Medulla oblongata (tissue), 1 donor: ENCODE measurements at regions not wholly inside any gene's neighbourhood (a gene's known extent, or its start where the extent isn't known, plus 50 kb on each side); places are given as distances from the start of the nearest gene placed in this dataset.
A peak's percentile ranks its signal among the peaks of the same experiment; 100 is the strongest.
"Not testable (repeated sequence)": the region's sequence is repeated elsewhere in the genome, so short reads cannot be mapped to it uniquely, and the experiment has no call there.

Source experiments
- DNase-seq: peaks from one replicate; pipeline ENCODE4 v3.0.0-alpha.2; 2015; ENCODE audit errors: extremely low spot score

DNA sequence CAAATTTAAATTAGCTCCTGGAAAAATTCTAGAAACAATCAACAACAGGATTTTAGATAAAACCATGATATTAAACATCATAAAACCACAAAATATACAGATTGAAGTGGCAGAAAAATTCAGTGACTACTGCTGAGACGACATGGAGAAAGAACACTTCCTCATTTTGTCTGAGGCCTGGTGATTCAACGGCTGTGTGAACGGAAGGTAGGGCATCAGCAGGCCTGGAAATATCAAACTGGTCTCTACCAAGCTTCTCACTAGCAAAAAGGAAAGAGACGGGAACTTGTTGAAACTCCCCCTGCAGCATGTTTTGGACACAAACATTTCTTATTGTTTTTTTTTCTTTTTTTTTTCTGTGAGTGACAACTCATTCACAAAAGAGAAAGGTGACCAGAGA, 58.0 kb upstream of the AHI1 start:
- peak; percentile 15 for DNase-seq

DNA sequence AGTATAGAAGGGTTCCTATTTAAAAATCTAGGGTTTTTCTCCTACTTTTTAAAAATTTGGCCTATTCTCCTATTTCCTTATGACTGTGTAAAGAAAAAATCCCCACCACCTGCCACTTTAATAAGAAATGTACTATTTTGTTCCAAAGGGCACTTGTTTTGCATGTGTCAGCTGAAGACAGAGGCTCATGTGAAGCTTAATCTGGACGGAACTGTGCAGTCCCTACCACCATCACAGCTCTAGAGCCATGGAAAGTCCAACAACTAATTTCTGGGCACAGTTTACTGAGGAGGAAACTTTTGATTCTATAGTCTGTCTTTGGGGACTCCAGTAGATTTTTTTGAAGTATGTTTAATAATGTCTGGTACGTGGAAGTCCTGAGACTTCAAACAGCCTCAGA, 60.0 kb upstream of the AHI1 start:
- no peak for DNase-seq

DNA sequence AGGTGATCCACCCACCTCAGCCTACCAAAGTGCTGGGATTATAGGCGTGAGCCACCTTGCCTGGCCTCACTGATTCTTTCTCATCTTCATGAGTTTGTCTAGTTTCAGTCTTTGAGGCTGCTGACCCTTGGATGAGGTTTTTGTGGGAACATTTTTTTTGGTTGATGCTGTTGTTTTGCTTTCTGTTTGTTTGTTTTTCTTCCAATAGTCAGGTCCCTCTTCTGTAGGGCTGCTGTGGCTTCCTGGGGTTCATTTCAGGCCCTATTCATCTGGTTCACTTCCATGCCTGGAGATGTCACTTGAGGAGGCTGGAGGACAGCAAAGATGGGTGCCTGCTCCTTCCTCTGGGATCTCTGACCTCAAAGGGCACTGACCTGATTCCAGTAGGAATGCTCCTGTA, 68.1 kb upstream of the AHI1 start:
- not testable (repeated sequence) for DNase-seq

DNA sequence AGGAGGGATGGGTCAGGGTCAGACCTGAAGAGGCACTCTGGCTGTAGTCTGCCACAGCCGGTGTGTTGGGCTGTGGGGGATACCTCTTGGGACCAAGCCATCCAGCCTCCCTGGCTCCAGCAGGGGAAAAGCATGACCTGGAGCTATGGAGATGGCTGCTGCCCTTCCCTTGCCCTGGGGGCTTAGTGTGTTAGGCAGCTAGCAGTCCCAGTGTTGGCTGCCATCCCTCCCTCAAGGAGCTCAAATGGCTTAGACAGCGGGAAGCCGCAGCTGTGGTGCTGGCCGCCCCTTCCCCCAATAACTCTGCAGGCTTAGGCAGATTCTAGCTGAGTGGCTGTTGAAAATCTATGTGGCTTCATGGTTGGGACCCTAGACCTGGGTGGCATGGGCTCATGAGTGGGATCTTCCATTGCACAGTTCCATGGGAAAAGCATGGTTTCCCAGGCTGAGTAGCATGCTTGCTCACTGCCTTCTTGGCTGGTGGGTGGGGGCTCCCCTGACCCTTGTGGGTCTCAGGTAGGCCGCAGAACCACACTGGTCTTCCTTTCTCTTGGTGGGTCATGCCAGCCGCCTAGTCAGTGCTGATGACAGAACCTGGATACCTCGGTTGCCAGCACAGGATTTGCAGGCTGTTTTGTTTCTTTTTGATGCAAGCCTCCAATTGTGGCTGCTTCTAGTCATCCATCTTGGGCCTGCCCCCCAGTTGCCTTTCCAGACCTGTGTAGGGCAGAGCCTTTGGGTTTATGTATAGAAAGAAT, 69.0 kb upstream of the AHI1 start:
- DNase-seq: no peak

DNA sequence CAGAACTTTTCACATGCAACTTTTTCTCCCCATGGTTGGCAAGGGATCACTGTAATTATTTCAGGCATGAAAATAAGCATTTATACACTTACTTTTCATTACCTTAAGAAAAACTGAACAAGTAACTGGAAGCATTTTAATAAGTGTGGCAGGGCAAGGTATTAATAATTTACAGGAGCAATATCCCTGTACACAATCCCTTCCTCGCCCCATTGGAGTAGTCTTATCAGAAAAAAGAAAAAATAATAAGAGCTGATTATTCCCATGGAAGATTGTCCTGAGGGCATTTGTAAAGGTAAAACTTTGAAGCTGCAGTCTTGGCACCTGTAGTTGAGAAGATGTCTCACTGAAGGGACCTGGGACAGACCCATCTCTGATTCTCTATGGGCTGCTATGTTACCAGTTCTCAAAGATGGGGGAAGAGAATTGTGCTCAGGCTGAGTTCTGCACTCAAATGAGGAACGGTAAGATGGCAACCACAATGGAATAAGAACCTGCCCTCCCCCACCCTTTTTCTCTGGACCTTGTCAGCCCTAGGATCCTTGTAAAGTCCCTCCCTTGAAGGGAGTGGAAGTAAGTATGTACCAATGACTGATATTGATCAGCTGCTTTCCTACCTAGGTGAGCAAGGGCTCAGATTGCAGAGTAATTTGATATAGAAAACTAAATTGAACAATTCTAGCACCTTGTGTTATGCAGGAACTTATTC, 70.0 kb upstream of the AHI1 start:
- DNase-seq: no peak

DNA sequence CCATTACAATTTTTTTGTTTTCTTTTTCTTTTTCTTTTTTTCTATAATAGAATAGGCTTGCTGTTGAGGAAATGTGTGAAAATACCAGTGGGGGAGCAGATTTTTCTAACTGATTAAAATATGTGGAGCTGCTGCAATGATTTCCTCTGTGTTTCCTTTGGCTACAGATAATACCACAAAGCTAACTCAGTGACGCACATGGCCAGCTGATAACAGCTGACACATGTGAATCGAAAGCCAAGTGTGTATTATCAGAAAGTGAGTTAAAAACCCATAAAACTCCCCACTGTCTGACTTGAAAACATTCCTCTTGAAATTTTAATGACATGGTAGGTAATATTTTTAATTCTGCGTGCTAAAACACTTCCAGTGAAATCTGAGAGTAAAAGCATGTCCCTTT, 70.8 kb upstream of the AHI1 start:
- DNase-seq: peak; percentile 12

DNA sequence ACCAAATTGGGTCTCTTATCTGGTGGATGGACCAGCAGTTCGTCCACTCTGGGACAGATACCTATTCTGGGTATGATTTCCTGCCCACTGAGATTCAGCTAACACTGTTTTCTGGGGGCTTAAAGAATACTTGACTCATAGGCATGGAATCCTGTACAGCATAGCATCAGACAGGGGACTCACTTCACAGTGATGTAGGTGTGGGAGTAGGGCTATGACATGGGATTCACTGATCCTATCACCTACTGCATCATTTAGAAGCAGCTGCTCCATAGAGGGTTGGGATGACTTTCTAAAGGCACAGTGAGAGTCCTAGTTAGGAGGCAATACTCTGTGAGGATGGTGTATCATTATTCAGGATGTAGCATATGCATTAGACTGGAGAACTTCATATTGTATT, 74.5 kb upstream of the AHI1 start:
- DNase-seq: no peak

DNA sequence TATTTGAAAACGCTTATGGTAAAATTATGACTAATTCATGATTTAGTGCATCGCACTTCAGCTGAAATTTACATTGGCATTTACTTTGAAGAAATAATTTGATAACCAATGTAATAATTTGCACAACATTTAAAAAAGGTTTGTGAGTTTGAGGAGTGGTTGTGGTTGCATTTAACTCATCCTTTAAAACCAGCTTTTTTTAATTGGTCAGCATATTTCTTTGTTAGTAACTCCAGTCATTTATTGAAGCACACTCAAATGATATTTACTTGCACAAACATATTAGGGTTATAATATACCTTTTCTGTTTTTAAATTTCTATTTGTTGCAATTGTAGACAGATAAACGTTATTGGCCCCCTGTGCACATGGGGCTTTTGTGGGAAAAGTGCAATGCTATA, 78.1 kb upstream of the AHI1 start:
- no peak for DNase-seq

DNA sequence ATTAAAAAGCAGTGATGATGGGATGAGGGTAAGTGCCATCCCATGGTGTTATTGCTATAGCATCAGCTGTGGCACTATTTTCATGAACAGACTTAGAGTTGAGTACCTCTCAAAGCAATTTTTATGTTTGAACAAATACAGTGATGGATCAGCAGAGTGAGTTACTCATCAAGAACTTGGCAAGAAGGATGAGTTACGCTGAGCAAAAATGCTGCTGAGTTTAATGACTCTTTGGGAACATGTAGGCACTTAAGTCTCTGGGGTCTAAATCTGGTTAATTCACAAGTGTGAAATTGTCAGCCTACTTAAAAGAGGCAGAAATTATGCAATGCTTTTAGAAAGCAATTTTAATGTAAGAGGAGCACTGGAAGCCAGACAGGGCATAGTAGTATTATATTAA, 78.5 kb upstream of the AHI1 start:
- DNase-seq: no peak

DNA sequence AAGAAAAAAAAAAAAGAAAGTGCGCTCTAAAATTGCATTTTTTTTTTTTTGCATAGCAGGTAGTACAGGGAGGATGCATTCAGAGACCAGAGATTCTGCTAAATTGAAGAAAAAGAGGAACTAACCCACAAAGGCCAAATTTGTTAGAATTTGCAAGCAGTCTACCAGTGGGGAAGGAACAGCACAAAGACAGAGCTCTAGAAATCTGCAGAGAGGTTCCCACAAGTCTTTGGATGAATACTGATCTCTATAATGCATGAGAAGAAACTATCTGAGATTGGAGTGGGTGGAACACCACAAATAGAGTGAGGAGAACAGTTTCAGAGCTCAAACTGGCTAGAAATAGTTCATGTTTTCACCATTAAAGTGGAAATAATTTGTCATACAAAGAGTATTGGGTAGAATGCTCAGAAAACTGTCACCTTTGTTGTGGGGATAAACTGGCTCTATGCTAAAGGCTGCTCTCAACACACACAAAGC, 79.6 kb upstream of the AHI1 start:
- DNase-seq: no peak

DNA sequence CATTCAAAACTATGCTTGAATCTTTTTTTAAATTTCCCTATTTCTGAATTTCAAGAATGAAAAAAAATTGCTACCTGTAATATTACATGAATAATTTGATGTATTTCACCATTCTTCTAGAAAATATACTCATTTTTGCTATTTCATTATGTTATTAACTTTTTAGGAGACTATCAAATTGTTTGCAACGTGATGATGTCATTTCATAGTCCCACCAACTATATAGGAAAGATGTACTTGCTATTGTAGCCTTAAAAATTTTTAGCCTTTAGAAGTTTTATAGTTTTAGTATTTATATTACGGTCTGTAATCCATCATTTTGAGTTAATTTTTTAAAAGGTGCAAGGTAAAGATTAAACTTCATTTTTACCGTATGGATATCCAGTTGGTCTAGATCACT, 81.4 kb upstream of the AHI1 start:
- no peak for DNase-seq

DNA sequence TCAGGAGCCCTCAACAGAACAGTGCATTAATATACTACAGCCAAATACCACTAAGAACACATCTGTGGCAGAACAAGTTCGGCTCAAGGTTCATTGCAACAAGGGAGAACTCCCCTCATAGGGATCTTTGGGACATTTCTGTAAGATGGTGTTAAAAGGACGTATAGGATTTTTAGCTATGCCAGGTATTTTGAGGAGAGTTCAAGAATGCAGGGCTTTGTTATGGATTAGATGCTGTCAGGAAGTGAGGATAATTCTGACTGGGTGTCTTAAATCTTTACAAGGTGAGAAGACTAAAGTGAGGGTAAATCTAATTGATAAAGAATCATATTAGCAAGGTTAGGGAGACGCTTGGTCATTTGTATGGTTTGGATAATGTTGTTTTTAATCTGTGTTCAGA, 83.7 kb upstream of the AHI1 start:
- no peak for DNase-seq

DNA sequence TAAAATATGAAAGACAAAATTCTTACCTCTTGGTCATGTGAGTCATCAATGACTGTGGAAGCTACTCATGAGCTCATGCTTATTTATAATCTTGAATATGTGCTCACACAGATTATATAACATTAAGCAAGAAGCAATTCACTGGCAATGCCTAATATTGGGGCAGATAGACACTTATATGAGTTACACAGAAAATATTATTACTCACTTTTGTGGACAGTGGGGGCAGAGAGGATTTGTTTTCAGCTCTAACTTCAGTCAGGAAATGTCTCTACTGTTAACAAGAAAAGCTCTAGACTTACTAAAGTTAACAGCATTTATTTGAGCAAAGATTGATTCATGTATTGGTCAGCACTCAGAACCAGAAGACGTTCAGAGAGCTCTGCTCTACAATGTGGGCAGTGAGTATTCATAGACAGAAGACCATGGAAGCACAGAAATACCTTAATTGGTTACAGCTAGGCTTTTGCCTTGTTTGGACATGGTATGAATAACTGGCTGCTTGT, 85.8 kb upstream of the AHI1 start:
- no peak for DNase-seq

DNA sequence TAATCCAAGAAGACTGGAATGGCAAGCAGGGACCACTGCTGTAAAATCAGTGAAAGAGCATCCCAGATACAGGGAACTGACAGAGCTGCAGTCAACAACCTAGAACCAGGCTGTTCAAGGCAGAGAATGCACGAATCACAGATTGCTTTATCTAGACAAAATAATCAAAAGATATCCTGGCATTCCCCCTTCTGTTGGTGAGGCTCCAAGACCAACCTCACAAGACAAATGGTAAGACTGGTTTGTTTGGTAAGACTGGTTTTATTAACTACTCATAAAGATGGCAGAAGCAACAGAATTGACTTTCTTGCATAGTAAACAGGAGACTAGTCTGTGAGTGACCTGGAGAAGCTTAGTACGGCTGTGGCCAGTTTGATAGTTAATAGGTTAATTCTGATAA, 88.8 kb upstream of the AHI1 start:
- no peak for DNase-seq

DNA sequence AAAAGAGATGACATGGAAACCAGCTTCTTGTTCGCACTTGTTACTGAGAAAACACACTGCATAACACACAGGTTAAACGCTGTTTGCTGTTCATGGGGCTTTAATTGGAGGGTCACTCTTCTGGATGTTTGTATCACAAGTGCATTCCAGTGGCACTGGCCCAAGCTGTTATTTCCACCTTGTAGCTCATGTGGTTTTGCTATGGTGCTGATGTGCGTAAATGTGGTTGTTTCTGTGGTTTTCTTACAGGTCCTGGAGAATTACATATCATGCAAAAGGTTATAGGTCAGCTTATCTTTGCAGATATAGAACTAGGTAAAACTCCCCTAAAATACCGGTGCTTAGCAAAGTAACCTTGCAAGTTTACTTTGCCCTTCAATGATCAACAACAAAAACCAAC, 89.3 kb upstream of the AHI1 start:
- no peak for DNase-seq

DNA sequence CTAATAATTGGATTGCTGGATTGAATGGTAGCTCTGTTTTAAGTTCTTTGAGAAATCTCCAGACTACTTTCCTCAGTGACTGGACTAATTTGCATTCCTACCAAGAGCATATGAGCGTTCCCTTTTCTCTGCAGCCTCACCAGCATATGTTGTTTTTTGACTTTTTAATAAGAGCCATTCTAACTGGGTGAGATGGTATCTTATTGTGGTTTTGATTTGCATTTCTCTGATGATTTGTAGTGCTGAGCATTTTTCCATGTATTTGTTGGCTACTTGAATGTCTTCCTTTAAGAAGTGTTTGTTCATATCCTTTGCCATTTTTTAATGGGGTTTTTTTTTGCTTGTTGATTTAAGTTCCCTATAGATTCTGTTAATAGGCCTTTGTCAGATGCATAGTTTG, 94.7 kb upstream of the AHI1 start:
- no peak for DNase-seq

DNA sequence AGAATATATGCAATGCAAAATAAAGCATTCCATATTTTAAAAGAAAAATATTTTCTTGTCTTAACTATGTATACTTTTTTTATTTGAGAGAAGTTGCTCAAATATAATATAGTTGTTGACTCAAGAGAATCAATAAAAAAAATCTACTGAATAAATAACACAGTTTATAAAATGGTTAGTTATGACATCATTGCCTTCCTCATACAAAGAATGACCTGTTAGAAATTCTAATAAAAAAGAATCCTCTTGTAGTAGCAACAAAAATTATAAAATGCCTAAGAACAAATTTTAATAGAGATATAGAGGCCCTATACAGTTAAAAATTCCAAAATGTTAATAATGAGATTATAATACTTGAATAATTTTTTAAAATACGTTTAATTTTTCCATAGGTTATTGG, 96.5 kb upstream of the AHI1 start:
- DNase-seq: no peak

DNA sequence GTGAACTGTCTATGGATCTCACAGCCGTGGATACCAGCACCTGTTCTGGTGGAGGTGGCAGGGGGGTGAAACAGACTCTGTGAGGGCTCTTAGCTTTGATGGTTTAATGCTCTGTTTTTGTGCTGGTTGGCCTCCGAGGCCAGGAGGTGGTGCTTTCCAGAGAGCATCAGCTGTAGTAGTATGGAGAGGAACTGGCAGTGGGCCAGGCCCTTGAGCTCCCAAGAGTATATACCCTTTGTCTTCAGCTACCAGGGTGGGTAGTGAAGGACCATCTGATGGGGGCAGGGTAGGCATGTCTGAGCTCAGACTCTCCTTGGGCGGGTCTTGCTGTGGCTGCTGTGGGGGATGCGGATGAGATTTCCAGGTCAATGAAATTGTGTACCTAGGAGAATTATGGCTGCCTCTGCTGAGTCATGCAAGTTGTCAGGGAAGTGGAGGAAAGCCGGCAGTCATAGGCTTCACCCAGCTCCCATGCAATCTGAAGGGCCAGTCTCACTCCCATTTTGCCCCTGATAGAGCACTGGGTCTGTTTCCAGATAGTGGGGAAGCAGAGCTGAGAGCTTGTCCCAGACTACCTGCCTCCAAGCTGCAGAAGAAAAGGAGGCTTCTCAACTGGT, 102.7 kb upstream of the AHI1 start:
- DNase-seq: no peak

DNA sequence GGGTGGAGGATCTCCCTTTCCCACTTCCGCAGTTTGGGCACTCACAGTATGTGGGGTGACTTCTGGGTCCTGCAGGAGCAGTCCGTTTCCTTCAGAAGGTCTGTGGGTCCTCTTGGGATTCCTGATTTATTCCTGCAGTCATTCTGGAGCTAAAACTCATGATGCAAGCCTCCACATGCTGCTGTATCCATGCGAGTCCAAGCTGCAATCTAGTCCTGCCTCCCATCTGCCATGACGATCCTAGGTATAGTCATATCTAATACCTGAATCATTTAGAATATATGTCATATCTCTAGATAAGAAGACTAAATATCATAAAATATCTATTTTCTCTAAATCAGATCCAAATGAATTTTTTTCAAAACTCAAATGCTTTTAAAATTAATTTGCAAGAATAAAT, 103.4 kb upstream of the AHI1 start:
- DNase-seq: no peak

DNA sequence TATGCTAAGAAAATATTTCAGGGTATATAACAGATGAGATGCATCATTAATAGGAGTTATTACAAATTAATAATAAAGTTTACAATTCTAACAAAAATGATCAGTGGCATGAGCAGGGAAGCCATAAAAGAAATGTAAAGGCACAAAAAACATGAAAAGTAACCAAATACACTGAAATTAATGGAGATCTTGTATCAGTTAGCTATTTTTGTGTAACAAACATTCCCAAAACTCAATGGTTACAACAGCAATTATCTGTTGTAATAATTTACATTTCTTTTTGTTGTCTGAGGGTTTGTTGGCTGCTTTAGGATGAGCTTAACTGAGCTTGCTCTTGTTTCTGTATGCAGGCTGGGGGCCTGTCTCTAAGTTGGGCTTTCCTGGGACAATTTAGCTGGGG, 104.3 kb upstream of the AHI1 start:
- DNase-seq: no peak

DNA sequence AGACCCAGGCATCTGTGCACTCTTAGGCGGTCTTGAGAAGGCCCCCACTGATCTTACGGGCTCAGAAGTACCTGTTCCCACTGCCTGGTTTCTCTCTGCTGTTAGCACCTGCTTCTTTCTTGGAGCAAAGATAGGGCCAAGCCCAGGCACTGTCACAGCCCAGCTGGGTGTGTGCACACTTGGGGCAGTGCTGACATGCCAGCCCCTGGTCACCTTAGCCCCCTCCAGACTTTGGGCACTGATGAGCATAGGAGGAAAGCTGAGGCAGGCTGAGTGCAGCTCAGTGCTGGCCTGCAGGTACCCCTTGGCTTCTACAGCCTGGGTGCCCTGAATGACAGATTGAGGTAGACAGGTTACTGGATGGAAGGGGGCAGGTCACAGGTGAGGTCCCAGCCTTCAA, 105.7 kb upstream of the AHI1 start:
- no peak for DNase-seq

DNA sequence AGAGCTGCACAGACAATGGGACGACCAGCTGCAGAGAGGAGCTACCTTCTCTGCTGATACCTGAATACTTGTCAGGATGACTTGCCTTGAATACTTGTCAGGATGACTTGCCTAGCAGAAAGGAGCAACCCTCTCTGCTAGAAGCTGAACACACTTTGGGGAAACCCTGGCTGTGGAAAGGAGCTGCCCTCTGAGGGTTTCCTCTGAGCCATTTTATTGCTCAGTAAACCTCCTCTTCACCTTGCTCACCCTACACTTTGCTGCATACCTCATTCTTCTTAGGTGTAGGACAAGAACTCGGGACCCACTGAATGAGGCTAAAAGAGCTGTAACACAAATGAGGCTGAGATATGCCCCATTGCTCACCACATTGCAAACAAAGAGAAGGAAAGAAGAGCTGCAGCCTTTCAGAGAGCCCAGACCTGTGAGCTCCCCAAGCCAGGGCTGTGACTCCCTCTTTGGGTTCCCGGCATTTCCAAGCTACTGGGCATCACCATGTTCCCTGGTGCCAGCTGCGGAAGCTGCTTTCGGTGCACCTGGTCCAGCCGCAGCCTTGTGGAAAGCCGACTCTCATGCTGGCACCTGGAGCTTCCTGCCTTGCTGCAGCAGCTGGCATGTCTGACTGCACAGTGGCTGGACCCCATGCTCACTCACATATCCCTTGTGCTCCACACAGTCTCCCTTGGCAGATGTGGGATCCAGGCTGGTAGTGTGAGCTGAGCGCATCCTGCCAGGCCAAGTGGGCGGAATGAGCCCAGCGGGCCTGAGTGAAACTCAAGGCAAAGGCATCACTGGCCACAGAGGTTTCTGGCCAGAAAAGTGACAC, 106.7 kb upstream of the AHI1 start:
- no peak for DNase-seq
